ENCODE measurements at regions not wholly inside any gene's neighbourhood (a gene's known extent, or its start where the extent isn't known, plus 50 kb on each side); places are given as distances from the start of the nearest gene placed in this dataset.

DNA sequence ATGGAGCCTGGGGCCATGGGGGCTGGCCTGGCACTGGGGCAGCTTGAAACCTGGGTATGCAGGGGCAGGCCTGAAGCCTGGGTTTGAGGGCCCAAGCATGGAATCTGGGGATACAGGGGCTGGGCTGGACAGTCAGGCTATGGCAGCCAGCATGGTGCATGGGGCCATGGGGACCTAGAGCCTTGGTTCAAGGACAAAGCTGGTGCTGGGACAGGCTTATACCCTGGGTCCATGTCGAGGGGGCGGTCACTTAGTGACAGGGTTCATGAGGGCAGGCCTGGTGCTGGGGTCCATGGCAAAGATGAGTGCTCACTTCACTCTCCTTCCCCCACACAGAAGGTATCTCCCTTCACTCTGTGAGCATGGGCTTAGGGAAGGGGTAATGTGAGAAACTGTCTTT is 116.2 kb downstream of the BBS10 start:
- H3K27ac ChIP-seq: no peak overlapping the region
- no peak overlapping the region for H3K4me3 ChIP-seq

GRCh38 chr12:76226956-76227355 is 121.3 kb downstream of the BBS10 start:
- H3K27ac ChIP-seq: no peak overlapping the region
- H3K4me3 ChIP-seq: no peak overlapping the region

- no peak overlapping the region for H3K27ac ChIP-seq
- H3K4me3 ChIP-seq: no peak overlapping the region
Observed at GRCh38 chr12:76226397-76226796, 121.8 kb downstream of the BBS10 start.

DNA sequence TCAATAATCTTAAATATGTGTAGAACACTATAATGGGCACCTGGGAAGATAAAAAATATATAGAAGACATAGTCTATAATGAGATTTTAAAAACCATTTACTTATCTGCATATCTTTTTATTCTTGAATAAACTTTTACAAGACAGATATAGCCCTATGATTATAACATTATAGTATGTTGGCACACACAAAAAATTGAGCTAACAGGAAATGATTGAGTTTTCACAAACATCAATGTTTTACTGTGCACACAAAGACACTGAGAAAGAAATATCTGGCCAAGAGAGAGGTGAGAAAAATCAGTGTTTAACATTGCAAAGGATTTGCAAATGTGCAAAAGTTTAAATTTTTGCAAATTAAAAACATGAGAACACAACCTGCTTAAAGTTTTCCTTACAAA is 124.3 kb downstream of the BBS10 start:
- no peak overlapping the region for H3K27ac ChIP-seq
- no peak overlapping the region for H3K4me3 ChIP-seq

GRCh38 chr12:76220980-76221379 is 127.2 kb downstream of the BBS10 start:
- no peak overlapping the region for H3K4me3 ChIP-seq

GRCh38 chr12:76219806-76220205 is 128.4 kb downstream of the BBS10 start:
- H3K27ac ChIP-seq: no peak overlapping the region

More at GRCh38 chr12:76220980-76221379, 127.2 kb downstream of the BBS10 start:
- no peak overlapping the region for H3K27ac ChIP-seq

DNA sequence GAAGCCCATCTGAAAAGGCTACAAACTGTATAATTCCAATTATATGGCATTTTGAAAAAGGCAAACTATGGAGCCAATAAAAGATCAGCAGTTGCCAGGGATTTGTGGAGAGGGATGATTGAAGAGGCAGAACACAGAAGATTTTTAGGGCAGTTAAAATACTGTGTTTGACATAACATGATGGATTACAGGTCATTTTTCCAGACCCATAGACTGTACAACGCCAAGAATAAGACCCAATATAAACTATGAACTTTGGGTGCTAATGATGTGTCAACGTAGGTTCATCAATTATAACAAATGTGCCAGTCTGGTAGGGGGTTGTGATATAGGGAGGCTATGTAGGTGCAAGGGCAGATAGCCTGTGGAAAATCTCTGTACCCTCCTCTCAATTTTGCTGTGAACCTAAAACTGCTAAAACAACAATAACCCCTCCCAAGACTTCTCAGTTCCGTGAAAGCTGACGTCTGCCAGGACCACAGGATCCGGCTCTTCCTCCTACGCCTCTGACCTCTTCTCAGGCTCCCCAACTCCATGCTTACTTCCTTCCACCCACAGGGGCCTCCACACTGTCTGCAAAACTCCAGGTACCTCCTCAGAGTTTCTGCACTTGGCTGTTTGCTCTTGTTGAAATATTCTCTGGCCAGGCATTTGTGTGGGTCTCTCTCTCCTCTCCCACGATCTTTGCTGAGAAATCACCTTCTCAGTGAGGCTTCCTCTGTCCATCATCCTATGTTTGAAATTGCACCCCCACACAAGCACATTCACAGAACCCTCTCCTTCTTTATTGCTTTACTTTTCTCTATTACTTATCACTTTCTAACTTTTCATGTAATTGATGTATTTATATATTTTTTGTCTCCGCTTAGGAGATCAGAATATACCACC is 131.4 kb downstream of the BBS10 start:
- Histone ChIP-seq H3K27ac (no peak overlapping the region), H3K4me3 (no peak overlapping the region)

More at GRCh38 chr12:76219806-76220205, 128.4 kb downstream of the BBS10 start:
- no peak overlapping the region for H3K4me3 ChIP-seq

GRCh38 chr12:76208129-76208528 is 123.6 kb upstream of the NAP1L1 start:
- Histone ChIP-seq H3K27ac (no peak overlapping the region), H3K4me3 (no peak overlapping the region)

DNA sequence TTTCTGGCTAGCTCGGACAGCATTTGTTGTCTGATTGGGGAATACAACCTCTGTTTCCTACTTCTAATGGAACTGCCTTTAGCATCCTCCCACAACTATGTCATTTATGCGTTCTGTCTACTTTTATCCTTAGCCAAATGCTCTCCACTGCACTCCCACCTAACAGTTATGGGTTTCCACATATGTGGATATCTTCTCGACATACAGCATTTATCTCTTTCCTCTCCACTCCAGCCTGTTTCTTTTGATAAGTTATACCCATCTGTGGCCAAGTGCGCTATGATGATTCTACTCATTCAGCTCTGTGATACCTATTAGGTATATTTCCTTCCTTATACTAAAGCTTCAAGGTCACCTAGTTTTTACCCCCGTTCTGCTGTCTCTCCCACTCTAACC is 122.2 kb upstream of the NAP1L1 start:
- Histone ChIP-seq H3K27ac (no peak overlapping the region), H3K4me3 (no peak overlapping the region)

DNA sequence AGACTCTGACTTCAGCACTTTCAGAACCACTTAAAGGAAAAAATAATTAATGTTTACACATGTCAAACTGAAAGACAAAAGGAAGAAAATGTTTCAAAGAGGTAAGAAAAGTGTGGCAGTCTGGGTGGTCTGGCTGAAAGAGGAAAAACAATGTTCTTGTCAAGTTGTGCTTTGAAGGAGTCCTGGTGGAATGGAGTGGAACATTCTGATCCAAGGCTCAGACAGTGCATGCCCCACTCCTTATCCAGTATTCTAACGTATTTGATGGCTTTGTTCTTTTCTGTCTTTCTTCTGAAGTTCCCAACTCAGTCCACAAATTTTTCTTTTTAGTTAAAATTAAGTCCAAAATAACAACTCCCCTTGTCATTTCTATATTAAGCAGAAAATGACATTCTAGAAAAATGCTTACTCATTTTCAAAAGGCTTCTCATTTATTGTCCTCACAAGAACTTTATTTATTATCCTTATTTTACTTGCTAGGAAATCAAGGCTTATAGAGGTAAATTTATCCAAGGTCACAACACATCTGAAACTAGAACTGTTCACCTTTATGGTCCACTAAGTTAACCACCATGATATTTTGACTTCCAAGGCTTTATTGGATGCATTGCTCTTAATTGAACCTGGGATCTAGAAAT is 121.7 kb upstream of the NAP1L1 start:
- Histone ChIP-seq H3K27ac (no peak overlapping the region), H3K4me3 (no peak overlapping the region)

DNA sequence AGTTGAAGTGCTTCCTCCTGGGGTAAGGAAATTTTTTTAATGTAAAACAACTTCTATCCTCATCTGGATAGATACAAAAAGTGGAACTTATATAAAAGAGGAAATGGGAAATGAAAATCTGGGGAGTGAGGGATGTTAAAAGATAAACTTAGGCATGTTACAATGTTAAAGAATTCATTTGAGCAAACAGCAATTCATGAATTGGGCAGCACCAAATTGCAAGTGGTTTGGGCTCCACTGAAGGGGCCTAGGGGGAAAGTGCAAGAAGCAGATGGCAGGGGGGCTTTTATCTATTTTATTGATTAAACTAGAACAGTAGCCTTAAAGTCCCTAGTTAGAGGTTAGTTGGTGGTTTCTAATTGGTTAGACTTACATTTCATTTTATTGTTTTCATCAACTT is 118.1 kb upstream of the NAP1L1 start:
- no peak overlapping the region for H3K4me3 ChIP-seq
- no peak overlapping the region for H3K27ac ChIP-seq

- Histone ChIP-seq H3K27ac (no peak overlapping the region), H3K4me3 (no peak overlapping the region)
Observed at GRCh38 chr12:76201758-76202157, 117.3 kb upstream of the NAP1L1 start.

DNA sequence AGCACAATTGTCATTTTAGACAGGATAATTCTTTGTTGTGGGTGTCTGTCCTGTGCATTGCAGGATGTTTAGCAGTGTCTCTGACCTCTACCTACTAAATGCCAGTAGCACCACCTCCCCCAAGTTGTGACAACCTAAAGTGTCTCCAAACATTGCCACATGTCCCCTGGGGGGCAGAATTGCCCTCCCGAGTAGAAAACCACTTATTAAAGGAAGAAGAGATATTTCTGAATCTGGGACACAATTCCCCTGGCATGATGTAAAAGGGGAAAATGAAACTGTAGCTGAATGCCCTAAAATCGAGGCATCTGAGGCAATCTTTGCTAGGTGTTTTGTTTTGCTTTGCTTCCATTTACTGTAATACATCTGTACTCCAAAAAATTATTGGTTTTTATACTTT is 116.8 kb upstream of the NAP1L1 start:
- Histone ChIP-seq H3K4me3 (no peak overlapping the region), H3K27ac (no peak overlapping the region)

DNA sequence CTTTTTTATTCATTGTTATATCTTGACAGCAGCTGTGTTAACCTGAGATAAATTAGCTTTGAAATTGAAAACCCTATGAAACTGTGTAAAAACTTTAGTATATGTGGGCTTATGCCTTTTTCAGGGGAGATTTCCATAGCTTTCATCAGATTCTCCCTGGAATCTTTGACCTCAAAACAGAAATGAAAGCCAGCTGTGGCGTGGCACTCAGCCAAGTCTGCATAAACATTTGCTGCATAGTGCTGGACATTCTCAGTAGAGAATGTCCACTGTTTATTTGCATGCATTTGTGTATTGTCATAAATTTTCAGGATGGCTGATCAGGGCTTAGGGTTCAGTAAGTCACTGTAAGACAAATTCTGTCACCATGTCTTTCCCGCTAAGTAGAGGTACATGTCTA is 115.3 kb upstream of the NAP1L1 start:
- no peak overlapping the region for H3K27ac ChIP-seq
- H3K4me3 ChIP-seq: no peak overlapping the region

DNA sequence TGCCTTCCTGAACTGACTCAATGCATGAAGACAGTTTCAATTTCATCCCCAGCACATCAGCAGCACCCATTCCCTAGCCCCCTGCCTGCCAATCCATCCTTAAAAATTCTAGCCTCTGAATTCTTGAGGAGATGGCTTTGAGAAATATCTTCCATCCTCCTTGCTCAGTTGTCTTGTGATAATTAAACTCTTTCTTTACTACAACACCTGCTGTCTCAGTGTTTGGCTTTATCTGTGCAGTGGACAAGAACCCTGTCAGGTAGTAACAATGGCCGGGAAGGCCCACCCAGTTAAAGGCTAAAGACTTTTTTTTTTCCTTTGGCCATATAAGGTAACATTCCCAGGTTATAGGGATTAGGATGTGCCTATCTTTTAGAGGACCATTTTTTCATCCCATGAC is 114.4 kb upstream of the NAP1L1 start:
- no peak overlapping the region for H3K4me3 ChIP-seq
- H3K27ac ChIP-seq: no peak overlapping the region

- Histone ChIP-seq H3K4me3 (no peak overlapping the region), H3K27ac (no peak overlapping the region)
Observed at GRCh38 chr12:76197283-76197682, 112.8 kb upstream of the NAP1L1 start.

- H3K4me3 ChIP-seq: no peak overlapping the region
- H3K27ac ChIP-seq: no peak overlapping the region
Observed at GRCh38 chr12:76195920-76196319, 111.4 kb upstream of the NAP1L1 start.

- Histone ChIP-seq H3K4me3 (no peak overlapping the region), H3K27ac (no peak overlapping the region)
Observed at GRCh38 chr12:76194724-76195123, 110.2 kb upstream of the NAP1L1 start.

- no peak overlapping the region for H3K27ac ChIP-seq
- H3K4me3 ChIP-seq: no peak overlapping the region
Observed at GRCh38 chr12:76193961-76194360, 109.5 kb upstream of the NAP1L1 start.

GRCh38 chr12:76192416-76192815 is 107.9 kb upstream of the NAP1L1 start:
- Histone ChIP-seq H3K27ac (no peak overlapping the region), H3K4me3 (no peak overlapping the region)

- Histone ChIP-seq H3K4me3 (no peak overlapping the region), H3K27ac (no peak overlapping the region)
Observed at GRCh38 chr12:76190299-76190698, 105.8 kb upstream of the NAP1L1 start.
